ENCODE measurements at regions not wholly inside any gene's neighbourhood (a gene's known extent, or its start where the extent isn't known, plus 50 kb on each side); places are given as distances from the start of the nearest gene placed in this dataset.

DNA sequence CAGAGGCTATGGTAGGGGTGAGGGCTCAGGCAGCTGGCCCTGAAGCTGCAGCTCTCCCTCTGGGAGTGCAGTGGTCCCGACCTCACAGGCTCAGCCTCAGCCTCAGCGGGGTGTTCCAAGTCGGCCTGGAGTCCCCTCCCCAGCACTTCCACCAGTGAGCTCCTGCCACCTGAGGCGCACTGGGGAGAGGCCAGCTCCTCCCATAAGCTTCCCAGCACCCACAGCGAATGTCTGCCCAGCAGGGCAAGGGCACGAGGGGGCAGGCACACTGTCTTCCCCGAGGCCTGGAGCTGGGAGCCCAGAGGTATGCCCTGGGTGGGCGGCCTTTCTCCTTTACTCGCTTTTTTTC, 53.2 kb upstream of the SLCO4A1 start:
- no TSS peak for BruUV-seq (replicated peaks)
- CTCF ChIA-PET: interaction anchor here (1.3 kb wide), 1 partner anchor 12 kb away, joined by 3 read pairs; no protein-coding TSS in a partner anchor

More for the DNA sequence above, 53.2 kb upstream of the SLCO4A1 start:
- Histone ChIP-seq H2BK120ac (ENCODE audit: low read depth, low read length) (no peak overlapping the region), H3K4me2 (ENCODE audit: low read depth, low read length) (no peak overlapping the region), H4K91ac (ENCODE audit: insufficient read depth, low read depth, low read length) (no peak overlapping the region), H3K4me1 (ENCODE audit: control insufficient read depth, insufficient read depth, low read length) (no peaks in the 10 kb centered on the region), H2BK20ac (ENCODE audit: low read depth, low read length) (no peak overlapping the region), H2AK9ac (replicated peaks; ENCODE audit: low read depth, low read length, poor library complexity) (no peak overlapping the region), H3K18ac (ENCODE audit: low read depth, low read length) (no peak overlapping the region), H2BK15ac (ENCODE audit: low read depth, low read length) (no peak overlapping the region), H3K27ac (ENCODE audit: insufficient read depth, low read length) (no peak overlapping the region), H4K8ac (ENCODE audit: low read depth in 2 of 2, low read length in 2 of 2) (no peak overlapping the region), H3K9me1 (ENCODE audit: insufficient read depth, low read length) (peaks cover 4% of the 10 kb centered on the region; the same call in 1 of the 2 replicates), H2AFZ (replicated peaks; ENCODE audit: low read length, poor library complexity) (no peak overlapping the region), H3K36me3 (ENCODE audit: control insufficient read depth, insufficient read depth, low read length) (no peaks in the 10 kb centered on the region), H3K9ac (ENCODE audit: low read depth, low read length) (no peak overlapping the region), H3K14ac (replicated peaks; ENCODE audit: low read depth, low read length) (no peak overlapping the region), H2BK5ac (ENCODE audit: low read depth, low read length, poor library complexity, severe bottlenecking) (no peak overlapping the region), H4K20me1 (ENCODE audit: insufficient read depth, low read length) (peaks cover 5% of the 10 kb centered on the region), H3K27me3 (ENCODE audit: control insufficient read depth, insufficient read depth, low read length) (peaks cover 33% of the 10 kb centered on the region), H3K23ac (ENCODE audit: low read depth, low read length) (no peak overlapping the region), H3K4me3 (ENCODE audit: insufficient read depth, low read depth, low read length) (no peak overlapping the region), H3K56ac (ENCODE audit: extremely low read depth, insufficient read depth, low read length) (no peak overlapping the region), H3K79me1 (ENCODE audit: low read depth in 1 of 2, low read length in 2 of 2) (no peaks in the 10 kb centered on the region), H3K4ac (ENCODE audit: low read depth, low read length) (no peak overlapping the region), H3K9me3 (ENCODE audit: control insufficient read depth, insufficient read depth, low read length) (no peaks in the 10 kb centered on the region), H2AK5ac (ENCODE audit: low read depth, low read length) (no peak overlapping the region), H4K5ac (ENCODE audit: low read depth, low read length) (no peak overlapping the region)
- dilution Hi-C loops (cut with HindIII; ENCODE audit: low sequenced_read_pairs, unreplicated experiment): no loop called here
- ATAC-seq (ENCODE audit: low read depth) (no peak), DNase-seq (no peak)
- POLR2A ChIA-PET (ENCODE audit: unreplicated experiment): no interaction called here
- intact Hi-C loops (cut with micrococcal nuclease): no loop called here
- TF ChIP-seq RFX5 (IDR thresholded peaks at IDR 0.05; ENCODE audit: low read depth, low read length): no peak
- TF ChIP-seq BHLHE40 (IDR thresholded peaks at IDR 0.05; ENCODE audit: low read depth, low read length): no peak
- no peak for TF ChIP-seq MAFK (IDR thresholded peaks at IDR 0.05; ENCODE audit: low read depth, low read length)
- no peak for TF ChIP-seq FOS (IDR thresholded peaks at IDR 0.05; ENCODE audit: low read depth, low read length)
- TF ChIP-seq CHD1 (IDR thresholded peaks at IDR 0.05; ENCODE audit: low read depth, low read length): no peak
- TF ChIP-seq CEBPB (IDR thresholded peaks at IDR 0.05; ENCODE audit: low read depth, low read length): no peak
- TF ChIP-seq, protein P1, sequence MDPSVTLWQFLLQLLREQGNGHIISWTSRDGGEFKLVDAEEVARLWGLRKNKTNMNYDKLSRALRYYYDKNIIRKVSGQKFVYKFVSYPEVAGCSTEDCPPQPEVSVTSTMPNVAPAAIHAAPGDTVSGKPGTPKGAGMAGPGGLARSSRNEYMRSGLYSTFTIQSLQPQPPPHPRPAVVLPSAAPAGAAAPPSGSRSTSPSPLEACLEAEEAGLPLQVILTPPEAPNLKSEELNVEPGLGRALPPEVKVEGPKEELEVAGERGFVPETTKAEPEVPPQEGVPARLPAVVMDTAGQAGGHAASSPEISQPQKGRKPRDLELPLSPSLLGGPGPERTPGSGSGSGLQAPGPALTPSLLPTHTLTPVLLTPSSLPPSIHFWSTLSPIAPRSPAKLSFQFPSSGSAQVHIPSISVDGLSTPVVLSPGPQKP (IDR thresholded peaks at IDR 0.05; ENCODE audit: borderline replicate concordance, low read depth, low read length): no peak
- TF ChIP-seq, protein P2, sequence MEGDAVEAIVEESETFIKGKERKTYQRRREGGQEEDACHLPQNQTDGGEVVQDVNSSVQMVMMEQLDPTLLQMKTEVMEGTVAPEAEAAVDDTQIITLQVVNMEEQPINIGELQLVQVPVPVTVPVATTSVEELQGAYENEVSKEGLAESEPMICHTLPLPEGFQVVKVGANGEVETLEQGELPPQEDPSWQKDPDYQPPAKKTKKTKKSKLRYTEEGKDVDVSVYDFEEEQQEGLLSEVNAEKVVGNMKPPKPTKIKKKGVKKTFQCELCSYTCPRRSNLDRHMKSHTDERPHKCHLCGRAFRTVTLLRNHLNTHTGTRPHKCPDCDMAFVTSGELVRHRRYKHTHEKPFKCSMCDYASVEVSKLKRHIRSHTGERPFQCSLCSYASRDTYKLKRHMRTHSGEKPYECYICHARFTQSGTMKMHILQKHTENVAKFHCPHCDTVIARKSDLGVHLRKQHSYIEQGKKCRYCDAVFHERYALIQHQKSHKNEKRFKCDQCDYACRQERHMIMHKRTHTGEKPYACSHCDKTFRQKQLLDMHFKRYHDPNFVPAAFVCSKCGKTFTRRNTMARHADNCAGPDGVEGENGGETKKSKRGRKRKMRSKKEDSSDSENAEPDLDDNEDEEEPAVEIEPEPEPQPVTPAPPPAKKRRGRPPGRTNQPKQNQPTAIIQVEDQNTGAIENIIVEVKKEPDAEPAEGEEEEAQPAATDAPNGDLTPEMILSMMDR (conservative IDR thresholded peaks at IDR 0.05; ENCODE audit: low read depth, low read length): no peak
- in situ Hi-C loops (cut with MboI; ENCODE audit: low sequenced_read_pairs): no loop called here
- 13% methylated on average over 3 of the region's 9 CpGs; no CpG with 5 or more reads in 1 of the 2 experiments for WGBS, 2 experiments (ENCODE audit: extremely low coverage in 2 of 2, insufficient read length in 1 of 2)

Data from IMR-90 (cell line).